Heart left ventricle (tissue), 16 donors: ENCODE measurements at regions not wholly inside any gene's neighbourhood (a gene's known extent, or its start where the extent isn't known, plus 50 kb on each side); places are given as distances from the start of the nearest gene placed in this dataset.

Source experiments
- ATAC-seq, 4 donors: fragments of 200-7000 bp; cut with Tn5 transposase; one replicate each; pipeline ENCODE4 v1.9.1; 2020 to 2022; ENCODE audit warnings: moderate library complexity in 4 of 4, mild to moderate bottlenecking in 3 of 4, moderate number of reproducible peaks in 1 of 4
- DNase-seq, 5 donors: peaks; one replicate each; pipeline ENCODE4 v3.0.0-alpha.2; 2020
- H3K27ac ChIP-seq, 12 donors: fragments of 200-600 bp; sonication (generic) in 4 of 12; one replicate each; pipeline versions ENCODE4 v1.5.0 to v1.8.0; 2016 to 2022; ENCODE audit warnings: mild to moderate bottlenecking in 2 of 12
- H3K27me3 ChIP-seq, 9 donors: fragments of 200-600 bp; sonication (generic) in 2 of 9; one replicate each; pipeline versions ENCODE4 v1.5.1 to v1.8.0; 2016 to 2022; ENCODE audit warnings: mild to moderate bottlenecking in 3 of 9
- H3K36me3 ChIP-seq, 9 donors: fragments of 200-600 bp; sonication (generic) in 2 of 9; one replicate each; pipeline versions ENCODE4 v1.5.0 to v1.8.0; 2018 to 2022; ENCODE audit warnings: mild to moderate bottlenecking in 2 of 9
- H3K4me1 ChIP-seq, 12 donors: fragments of 200-600 bp; sonication (generic) in 4 of 12; one replicate each; pipeline versions ENCODE4 v1.5.0 to v1.8.0; 2016 to 2022; ENCODE audit warnings: mild to moderate bottlenecking in 3 of 12
- H3K4me3 ChIP-seq, 12 donors: fragments of 200-600 bp; sonication (generic) in 4 of 12; one replicate each; pipeline versions ENCODE4 v1.5.0 to v1.8.0; 2017 to 2022; ENCODE audit warnings: mild to moderate bottlenecking in 9 of 12, moderate library complexity in 4 of 12
- H3K9me3 ChIP-seq, 12 donors: fragments of 200-600 bp; sonication (generic) in 4 of 12; one replicate each; pipeline versions ENCODE4 v1.5.0 to v1.8.0; 2016 to 2022; ENCODE audit warnings: mild to moderate bottlenecking in 1 of 12
- POLR2A ChIP-seq, 2 donors: fragments of 450-650 bp; IDR thresholded peaks; one replicate each; pipeline ENCODE4 v1.6.1; 2017; ENCODE audit warnings: antibody characterized with exemption in 2 of 2, mild to moderate bottlenecking in 2 of 2, moderate library complexity in 2 of 2
- whole genome bisulfite sequencing, 4 donors: extraction: QIAGEN DNeasy Blood & Tissue Kit in 2 of 4; methylation state at CpG; one replicate each; pipeline versions ENCODE4 v1.1.5 to v1.1.7; 2013 to 2018; 5-methylcytosine and 5-hydroxymethylcytosine counted together
- intact Hi-C, 10 donors: fragments of 100-400 bp; cut with DNase I; formaldehyde crosslinking; loops; one replicate each; pipeline versions ENCODE4 v1.11.1 to v1.14.2; 2022
- TF ChIP-seq, protein P1 (sequence below), 12 donors: fragments of 200-600 bp; sonication (generic) in 4 of 12; IDR thresholded peaks; one replicate each; pipeline versions ENCODE4 v1.5.0 to v1.8.0; 2018 to 2022; ENCODE audit warnings: antibody characterized with exemption in 12 of 12, mild to moderate bottlenecking in 5 of 12
- donor health status: ischemic (EF 13 %, LVEDD 7.1; RV severe dilation, severe dysfunction).
- donor health status: healthy with polysubstance abuse.
- donor health status: DM: no; HTN: yes; CAD: no.
- donor health status: DM: no; HTN: no; CAD: no.
- donor health status: ischemic (EF 25% LVEDD 6.9; RV normal size, moderate dysfunction).
- donor health status: ischemic (EF 25% LVEDD 5.7; RV mildly dilated, moderate dysfunction).
- donor health status: healthy.
- donor health status: DM: yes; HTN: yes; CAD: no.
- donor health status: ischemic (EF 35%, LVEDD 5.7; RV mildly dilated, moderate dysfunction).
- donor health status: nonischemic (EF 11% LVEDD 7.7; RV severe dilation, severe dysfunction).
- donor health status: DM: yes; HTN: yes; CAD: no.
- donor health status: PGD.
- donor health status: ischemic (EF 29% LVEDD 5.4; RV normal size, mild dysfunction).
- donor health status: nonischemic (EF 23%, LVEDD 6.1; RV moderate dilation, normal function).

- TF ChIP-seq, protein P1, sequence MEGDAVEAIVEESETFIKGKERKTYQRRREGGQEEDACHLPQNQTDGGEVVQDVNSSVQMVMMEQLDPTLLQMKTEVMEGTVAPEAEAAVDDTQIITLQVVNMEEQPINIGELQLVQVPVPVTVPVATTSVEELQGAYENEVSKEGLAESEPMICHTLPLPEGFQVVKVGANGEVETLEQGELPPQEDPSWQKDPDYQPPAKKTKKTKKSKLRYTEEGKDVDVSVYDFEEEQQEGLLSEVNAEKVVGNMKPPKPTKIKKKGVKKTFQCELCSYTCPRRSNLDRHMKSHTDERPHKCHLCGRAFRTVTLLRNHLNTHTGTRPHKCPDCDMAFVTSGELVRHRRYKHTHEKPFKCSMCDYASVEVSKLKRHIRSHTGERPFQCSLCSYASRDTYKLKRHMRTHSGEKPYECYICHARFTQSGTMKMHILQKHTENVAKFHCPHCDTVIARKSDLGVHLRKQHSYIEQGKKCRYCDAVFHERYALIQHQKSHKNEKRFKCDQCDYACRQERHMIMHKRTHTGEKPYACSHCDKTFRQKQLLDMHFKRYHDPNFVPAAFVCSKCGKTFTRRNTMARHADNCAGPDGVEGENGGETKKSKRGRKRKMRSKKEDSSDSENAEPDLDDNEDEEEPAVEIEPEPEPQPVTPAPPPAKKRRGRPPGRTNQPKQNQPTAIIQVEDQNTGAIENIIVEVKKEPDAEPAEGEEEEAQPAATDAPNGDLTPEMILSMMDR (IDR thresholded peaks at IDR 0.05) = no peak
- TF ChIP-seq POLR2A (IDR thresholded peaks at IDR 0.05) = no peak
- Histone ChIP-seq H3K9me3 (no peaks in the 10 kb centered on the region), H3K4me1 (no peaks in the 10 kb centered on the region), H3K27me3 (peaks cover 0 to 17% (median 0%) of the 10 kb centered on the region in 9 donors), H3K4me3 (no peak overlapping the region), H3K36me3 (no peaks in the 10 kb centered on the region), H3K27ac (no peak overlapping the region)
- DNase-seq (no peak), ATAC-seq (no peak)
- intact Hi-C loops = no loop called here
- WGBS, 4 donors = 76 to 98% (median 83%) methylated on average over 6 of the region's 6 CpGs
These were observed 360.4 kb upstream of the SHH start for GRCh38 chr7:156172638-156173037.

DNA sequence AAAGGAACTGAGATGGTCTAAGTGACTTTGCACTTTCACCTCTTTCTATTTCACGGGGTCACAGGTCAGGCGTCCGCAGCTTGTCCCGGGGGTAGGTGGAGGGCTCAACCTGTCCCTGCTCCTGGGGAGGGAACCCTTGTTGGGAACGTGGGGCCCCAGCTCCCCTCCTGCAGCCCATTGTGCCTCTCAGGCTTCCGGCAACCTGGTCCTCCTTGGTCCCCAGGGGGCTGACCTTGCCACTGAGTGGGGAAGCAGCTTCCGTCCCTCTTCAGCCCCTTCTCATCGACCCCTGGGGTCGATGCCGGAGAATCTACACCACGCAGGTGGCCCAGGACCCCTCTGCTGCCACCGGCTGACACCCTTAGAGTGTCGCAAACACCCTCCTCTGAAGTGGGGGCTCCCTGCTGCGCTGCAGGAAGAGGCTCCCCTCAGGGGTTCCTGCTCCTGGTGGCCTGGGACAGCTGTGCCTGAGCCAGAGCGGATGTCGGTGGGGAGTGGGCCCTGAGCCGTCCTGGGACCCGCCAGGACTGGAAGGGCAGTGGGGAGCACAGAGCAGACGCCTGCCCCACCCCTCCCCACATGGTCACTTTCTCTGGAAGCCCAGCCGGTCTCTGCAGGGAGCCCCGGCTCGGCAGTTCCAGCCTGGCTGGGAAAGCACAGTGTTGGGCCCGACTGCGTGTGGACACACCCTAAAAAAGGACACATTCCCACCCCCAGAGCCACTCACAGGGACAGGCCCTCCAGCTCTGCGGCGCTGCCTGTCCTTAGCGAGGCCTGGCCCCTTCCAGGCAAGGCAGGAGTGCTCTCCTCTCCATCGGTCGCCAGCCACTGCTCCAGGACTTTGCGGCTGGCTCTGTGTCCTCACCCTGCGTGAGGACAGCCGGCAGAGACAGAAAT is 357.5 kb upstream of the SHH start:
- Histone ChIP-seq H3K9me3 (no peaks in the 10 kb centered on the region), H3K4me3 (no peak overlapping the region), H3K36me3 (no peaks in the 10 kb centered on the region), H3K4me1 (no peaks in the 10 kb centered on the region), H3K27ac (no peak overlapping the region), H3K27me3 (peaks cover 0 to 21% (median 0%) of the 10 kb centered on the region in 9 donors)
- peak in 1 of 5 donors; percentile 49 for DNase-seq
- TF ChIP-seq, protein P1 (IDR thresholded peaks at IDR 0.05) = no peak
- TF ChIP-seq POLR2A (IDR thresholded peaks at IDR 0.05) = no peak
- intact Hi-C loops = no loop called here
- no peak for ATAC-seq
- WGBS, 4 donors = 49 to 62% (median 57%) methylated on average over 20 to 32 of the region's 32 CpGs

GRCh38 chr7:156168434-156168833 is 356.2 kb upstream of the SHH start:
- Histone ChIP-seq H3K4me1 (no peaks in the 10 kb centered on the region), H3K27me3 (peaks cover 0 to 21% (median 0%) of the 10 kb centered on the region in 9 donors), H3K27ac (no peak overlapping the region), H3K4me3 (no peak overlapping the region), H3K9me3 (no peaks in the 10 kb centered on the region), H3K36me3 (no peaks in the 10 kb centered on the region)
- ATAC-seq (no peak), DNase-seq (no peak)
- intact Hi-C loops = no loop called here
- no peak for TF ChIP-seq POLR2A (IDR thresholded peaks at IDR 0.05)
- TF ChIP-seq, protein P1 (IDR thresholded peaks at IDR 0.05) = no peak
- WGBS, 4 donors = 78 to 84% (median 82%) methylated on average over 10 to 18 of the region's 18 CpGs

DNA sequence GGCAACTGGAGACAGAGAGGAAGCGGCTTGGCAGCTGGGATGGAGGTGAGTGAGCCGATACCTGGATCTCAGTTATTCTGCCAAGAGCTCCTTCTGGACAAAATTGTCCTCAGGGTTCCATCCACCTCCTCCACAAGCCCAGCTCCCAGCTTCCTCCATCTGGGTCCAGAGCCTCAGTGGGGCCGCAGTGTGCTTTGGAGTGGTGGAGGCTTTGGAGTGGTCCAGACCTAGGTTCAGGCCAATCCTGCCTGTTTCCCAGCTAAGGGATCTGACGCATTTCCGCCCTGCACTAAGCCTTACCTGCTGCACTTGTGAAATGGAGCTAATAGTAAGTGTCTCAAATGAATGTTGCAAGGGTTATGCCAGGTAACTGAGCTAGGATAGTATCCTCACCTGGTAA is 355.7 kb upstream of the SHH start:
- ATAC-seq = no peak
- Histone ChIP-seq H3K4me3 (no peak overlapping the region), H3K4me1 (no peaks in the 10 kb centered on the region), H3K9me3 (no peaks in the 10 kb centered on the region), H3K27ac (no peak overlapping the region), H3K27me3 (peaks cover 0 to 21% (median 0%) of the 10 kb centered on the region in 9 donors), H3K36me3 (no peaks in the 10 kb centered on the region)
- TF ChIP-seq, protein P1 (IDR thresholded peaks at IDR 0.05) = no peak
- no peak for TF ChIP-seq POLR2A (IDR thresholded peaks at IDR 0.05)
- no peak for DNase-seq
- WGBS, 4 donors = 84 to 88% (median 86%) methylated on average over 5 of the region's 5 CpGs
- intact Hi-C loops = no loop called here
